ENCODE measurements at regions not wholly inside any gene's neighbourhood (a gene's known extent, or its start where the extent isn't known, plus 50 kb on each side); places are given as distances from the start of the nearest gene placed in this dataset.
"Not testable (repeated sequence)": the region's sequence is repeated elsewhere in the genome, so short reads cannot be mapped to it uniquely, and the experiment has no call there.

DNA sequence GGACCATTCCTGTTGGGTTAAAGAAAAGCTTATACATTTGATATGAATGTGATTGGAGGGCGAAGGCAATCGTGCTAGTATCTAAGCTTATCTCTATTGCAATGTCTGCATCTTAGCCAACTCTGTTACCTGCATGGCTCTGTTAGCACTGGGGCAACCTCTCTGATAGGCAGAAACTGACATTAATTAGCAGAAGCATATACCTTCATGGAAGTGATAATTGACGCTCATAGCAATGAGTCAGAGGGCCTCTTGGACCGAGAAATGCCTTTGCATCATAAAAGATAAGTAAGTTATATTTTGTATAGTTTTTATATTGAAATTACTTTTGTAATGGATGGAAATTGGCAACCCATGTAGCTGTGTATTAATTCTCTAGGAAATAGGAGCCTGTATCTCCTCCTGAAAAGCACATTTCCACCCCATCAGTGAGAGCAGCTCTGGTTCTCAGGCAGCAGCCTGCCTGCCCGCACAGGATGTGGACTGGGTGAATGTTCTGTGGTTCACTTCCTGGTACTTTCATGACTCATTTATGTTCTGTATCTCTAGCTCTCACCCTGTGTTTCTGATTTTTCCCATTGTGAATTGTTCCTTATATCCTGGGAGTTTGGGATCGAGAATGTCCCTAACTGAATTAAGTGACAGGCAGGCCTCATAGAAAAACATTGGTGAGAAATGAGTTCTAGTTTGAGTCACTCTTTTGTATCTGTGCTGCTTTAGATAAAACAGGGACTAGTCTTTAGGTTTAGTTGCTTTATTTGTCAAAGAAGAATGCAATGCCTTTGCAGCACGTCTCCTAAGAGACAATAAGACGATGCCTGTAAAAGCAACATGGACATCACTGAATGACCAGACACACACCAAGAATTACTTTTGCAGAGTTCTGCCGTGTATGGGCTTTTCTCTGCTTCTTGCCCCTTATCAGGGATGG is 344.9 kb downstream of the DCDC2C start:
- DNase-seq (ENCODE audit: low read depth) = peak; percentile 34

DNA sequence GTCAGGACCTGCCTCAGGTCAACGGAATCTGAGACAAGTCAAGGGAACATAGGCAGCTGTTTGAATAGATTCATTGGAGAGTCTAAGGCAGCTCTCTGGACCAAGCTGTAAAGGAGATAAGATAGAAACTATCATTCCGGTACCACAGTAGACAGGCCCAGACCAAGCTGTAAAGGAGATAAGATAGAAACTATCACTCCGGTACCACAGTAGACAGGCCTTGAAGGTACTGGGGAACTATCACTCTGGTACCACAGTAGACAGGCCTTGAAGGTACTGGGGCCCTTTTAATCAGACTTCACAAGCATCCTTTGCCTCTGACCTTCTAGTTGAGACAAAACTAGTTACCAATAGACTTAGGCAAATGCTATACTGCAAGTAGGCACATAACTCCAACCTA is 346.1 kb downstream of the DCDC2C start:
- no peak for DNase-seq (ENCODE audit: low read depth)

DNA sequence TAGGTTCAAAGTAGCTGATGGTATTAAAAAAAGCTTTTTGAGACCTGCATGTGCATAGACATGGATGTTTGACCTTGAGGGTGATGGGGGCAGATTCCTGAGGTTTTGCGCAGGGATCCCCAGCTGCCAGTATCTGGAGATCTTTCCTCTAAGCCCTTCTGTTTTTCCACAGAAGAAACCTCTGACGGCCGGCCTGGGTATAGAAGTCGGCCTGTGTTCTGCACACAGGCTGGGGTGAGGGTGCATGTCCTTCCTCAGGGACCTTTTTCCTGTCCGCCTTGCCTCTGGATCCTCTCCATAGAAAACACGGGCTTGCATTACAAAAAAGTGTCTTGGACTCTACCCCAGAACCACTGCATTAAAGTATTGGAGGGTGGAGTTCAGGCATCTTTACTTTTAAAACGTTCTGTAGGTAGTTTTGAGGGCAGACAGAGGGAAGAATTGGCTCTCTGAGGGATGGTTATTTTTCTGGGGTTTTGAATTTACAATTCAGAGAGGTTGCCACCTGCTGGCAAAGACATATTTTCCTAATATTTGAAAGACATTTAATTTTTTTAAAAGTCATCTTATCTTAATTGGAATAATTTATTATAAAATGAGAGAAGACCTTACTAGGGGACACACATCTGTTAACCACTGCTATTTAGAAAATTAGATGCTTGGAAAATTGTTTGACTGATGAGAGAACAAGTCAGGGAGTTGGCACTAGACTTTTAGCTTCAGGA is 350.6 kb downstream of the DCDC2C start:
- DNase-seq (ENCODE audit: low read depth) = no peak

DNA sequence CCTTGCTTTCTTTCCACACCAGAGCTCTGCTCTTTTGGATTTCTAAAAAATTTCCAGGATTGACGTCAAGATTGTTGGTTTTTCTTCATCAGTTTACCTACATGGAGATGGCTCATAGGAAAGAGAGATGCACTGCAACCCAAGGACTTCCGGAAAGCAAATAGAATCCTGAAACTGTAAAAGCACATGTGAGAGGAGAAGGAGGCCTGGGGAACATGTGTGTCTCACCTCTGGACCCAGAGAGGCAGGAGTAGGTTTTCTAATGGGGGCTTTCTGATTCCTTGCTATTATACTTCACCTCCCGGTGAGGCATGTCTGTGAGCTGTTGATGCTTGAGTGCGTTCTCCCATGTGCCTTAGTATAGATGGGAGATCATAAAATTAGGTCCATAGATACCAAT is 362.8 kb downstream of the DCDC2C start:
- DNase-seq (ENCODE audit: low read depth) = no peak

DNA sequence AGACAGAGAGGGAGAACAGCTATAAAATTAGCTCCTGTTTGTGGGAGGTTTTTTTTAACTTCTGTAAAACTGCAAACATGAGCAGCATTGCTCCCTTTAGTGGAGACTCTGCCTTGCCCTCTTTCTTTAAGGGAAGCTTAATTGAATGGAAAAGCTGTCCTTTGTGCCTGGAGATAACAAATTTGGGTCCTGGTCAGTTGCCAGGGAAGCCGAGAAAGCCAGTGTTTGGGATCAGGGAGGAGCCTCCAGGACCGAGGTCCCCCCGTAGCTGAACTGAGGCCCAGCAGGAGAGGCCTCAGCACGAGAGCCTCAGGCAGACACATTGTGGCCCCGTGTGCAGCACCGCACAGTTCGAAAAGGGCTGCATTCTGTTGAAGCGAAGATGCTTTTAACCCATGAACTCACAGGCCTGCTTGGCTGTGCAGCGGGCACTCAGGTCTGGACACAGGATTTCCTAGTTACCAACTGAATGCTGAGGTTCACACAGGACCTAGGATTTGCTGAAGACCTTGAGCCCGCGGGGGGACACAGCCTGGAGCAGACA is 369.7 kb downstream of the DCDC2C start:
- DNase-seq (ENCODE audit: low read depth) = no peak

DNA sequence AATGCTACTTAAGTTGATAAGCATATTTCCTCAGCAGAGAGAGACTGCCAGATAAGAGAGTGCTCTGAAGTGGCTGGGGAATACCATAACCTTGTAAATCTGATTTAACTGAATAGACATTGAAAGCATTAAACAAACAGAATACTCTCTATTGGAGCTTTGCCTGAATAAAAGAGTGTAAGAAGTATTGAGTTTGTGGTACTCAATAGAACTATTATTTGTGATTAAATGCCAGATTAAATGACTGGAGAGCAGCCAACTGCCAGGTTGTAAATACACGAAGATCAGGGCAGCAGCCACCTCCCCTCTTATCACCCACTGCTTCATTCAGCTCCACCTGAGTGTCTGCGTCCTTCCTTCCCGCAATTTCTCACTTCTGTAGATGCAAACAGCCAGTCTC is 373.6 kb downstream of the DCDC2C start:
- DNase-seq (ENCODE audit: low read depth) = no peak

DNA sequence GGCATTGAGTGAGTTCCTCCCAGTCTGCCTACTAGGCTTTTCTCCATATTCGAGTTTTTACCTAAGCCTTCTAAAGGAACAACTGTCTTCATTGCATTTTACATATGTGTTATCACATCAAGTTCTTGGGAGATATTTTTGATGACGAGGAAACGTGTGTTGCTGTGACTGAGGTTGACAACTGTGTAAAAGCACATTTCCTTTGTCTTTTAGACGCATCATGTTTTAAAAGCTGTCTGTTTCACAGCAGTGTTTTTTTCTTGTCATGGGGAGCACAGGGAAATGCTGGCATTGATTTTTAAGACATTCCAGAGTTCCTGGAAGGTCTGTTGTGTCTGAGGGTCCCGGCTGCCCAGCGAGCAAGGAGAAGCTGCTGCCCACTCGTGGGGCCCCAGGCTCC is 381.8 kb downstream of the DCDC2C start:
- DNase-seq (ENCODE audit: low read depth) = no peak

DNA sequence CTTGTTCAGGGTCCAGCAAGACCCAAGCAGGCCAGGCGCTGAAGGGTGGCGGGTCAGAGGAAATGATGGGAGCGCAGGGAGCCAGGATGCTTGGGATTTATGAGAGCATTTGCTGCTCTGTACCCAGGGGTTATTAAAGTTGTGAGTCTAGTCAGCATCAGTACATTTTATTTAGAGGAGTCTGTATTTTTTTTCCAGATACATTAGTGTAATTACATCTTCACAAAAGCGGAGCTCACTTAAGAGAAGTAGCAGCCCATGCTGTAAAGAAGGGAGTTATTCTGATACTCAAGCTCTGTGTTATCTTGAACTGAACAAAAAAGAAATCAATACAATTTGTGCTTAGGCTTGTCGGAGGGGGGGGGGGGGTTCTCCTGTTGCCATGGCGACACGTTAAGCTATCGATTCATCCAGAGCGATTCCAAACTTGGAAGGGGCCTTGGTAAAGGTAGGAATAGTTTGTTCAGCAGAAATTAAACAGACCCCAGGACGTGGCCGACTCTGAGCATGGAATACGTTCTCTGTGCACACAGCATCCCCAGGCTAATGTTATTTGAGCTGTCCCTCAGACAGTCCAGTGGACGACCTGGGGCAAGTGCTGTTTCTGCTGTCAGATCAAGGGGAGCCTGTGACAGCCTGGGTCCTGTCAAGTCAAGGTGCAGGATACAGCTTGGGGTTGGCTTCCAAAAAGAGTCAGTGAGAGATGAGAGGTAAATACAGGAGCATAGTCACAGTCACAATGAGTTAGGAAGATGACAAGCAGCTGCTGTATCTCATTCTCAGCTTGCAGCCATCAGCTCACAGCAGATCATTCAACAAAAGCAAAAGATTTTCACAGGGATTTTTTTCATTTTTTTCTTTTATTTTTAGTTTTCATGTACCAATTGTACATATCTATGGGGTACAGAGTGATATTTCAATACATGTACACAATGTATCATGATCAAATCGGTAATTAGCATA is 387.6 kb downstream of the DCDC2C start:
- no peak for DNase-seq (ENCODE audit: low read depth)

DNA sequence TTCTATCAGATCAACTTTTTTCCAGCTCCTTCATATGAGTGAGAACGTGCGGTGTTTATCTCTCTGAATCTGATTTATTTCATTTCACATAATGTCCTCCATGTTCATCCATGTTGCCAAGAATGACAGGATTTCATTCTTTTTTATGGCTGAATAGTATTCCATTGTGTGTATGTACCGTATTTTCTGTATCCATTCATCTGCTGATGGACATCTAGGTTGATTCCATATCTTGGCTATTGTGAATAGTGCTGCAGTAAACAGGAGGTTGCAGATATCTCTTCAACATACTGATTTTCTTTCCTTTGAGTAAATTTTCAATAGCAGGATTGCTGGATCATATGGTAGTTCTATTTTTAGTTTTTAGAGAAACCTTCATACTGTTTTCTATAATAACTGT is 388.5 kb downstream of the DCDC2C start:
- DNase-seq (ENCODE audit: low read depth) = no peak

DNA sequence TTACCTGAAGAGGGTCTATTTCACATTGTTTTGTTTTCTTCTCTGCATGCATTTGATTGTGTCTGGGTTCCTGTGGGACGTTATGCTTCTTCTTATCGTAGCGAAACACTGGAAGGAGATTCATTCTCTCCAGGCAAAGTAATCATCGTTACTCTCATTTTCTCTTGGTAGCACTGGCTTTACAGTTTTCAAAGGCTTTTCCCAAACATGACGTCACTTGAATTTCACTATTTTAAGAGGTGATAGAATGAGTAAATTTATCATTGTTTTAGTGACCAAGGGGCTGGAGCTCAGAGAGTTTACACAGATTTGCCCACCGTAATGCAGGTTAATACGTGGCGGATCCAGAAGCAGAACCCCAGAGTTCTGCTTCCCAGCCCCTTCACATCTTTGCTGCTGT is 391.4 kb downstream of the DCDC2C start:
- no peak for DNase-seq (ENCODE audit: low read depth)

DNA sequence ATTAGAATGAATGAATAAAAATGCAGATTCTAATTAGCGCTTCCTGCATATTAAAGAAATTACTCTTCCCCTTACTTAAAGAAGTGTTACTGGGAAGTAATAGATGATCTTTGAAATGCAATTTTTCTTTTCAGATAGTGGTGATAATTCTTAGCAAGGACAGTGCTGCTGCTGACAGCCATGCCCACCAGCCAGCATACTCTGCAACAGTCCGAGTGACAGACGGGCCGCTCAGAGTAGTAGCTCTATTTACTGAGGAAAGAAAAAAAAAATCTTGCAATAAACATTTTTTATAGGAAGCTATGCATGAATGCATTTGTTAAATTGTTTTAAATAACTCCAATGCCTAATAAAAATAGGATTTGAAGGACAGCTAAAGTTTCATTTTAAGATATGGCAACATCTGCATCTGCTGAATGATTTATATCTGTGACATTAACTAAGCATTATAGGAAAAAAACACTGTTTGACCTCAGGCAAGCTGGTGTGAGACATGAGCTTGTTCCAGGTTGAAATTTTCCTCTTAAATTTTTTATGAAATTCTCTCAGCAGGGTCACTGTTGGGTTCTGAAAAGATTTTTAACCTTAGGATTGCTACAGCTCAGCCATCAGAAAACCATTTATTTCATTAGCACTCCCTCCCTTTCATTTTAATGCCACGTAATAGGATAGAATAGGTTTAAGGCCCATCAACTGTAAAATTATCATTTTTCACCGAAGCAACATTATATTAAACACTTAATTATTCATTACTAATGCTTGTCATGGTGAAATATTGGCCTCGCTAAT is 393.8 kb downstream of the DCDC2C start:
- DNase-seq (ENCODE audit: low read depth) = no peak

DNA sequence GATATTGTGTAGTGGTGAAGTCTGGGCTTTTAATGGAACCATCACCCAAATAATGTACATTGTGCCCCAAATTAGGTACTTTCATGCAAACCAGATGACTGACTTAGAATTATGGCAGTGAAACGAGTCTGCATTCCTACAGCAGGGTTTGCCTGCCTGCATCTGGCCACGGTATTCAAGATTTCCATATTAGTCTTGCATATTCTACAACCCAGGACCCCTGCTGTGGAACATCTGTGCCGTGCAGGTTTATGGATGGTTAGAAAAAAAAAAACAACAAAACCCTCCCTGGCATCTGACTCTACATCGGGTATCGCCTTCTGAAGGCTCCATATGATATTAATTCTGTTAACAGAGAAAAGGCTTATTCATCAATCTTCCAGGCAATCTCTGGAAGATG is 394.8 kb downstream of the DCDC2C start:
- DNase-seq (ENCODE audit: low read depth) = no peak

DNA sequence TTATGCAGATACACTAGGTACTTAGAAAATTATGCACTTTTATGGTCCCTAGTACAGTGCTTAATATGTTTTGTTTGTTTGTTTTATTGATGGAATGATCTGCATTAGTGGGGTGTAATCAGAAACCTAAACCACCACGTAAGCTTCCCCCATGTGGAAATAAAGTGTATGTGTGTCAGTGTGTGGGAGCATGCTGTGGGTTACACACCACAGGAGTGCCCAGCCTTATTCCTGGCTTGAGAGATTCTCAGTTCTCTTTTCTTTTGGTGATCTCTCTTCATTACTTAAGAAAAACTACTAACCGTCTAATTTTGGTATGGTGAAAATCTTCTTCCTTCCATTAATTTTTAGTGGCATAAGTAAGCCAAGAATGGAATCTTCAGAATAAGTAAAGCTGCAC is 398.6 kb downstream of the DCDC2C start:
- no peak for DNase-seq (ENCODE audit: low read depth)

DNA sequence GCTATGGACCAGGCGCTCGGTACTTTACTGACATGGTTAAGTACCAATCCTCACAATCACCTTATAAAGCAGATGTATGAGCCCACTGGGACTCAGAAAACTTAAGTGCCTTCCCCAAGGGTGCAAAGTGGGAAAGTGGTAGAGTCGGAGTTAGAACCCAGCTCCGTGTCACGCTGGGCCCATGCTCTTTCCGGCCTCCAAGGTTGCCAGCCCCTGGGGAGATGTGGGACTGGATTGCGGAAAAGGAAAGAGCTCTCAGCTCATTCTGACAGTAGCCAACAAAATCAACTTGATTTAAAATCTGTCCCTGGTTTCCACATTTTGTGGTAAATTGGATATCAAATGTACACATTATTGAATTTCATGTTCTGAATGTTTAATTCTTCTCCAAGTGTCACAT is 403.8 kb downstream of the DCDC2C start:
- DNase-seq (ENCODE audit: low read depth) = no peak

DNA sequence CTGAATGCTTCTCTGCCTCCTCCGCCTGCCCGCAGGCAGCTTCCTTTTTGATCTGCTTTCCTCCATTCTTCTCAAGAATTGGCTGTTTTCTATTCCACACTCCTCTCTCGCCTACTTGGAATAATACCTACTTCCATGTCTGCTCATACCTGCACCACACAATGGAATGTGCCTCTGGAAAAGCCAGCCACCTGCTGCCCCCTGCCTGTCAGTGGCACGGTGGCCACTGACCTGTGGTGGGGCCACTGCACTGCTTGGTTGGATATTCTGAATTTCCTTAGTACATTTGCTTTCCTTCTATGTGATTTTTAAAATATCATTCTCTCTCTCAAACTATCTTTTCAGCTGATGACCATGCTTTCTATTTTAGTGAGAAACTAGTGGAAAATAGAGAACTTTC is 406.9 kb downstream of the DCDC2C start:
- no peak for DNase-seq (ENCODE audit: low read depth)

DNA sequence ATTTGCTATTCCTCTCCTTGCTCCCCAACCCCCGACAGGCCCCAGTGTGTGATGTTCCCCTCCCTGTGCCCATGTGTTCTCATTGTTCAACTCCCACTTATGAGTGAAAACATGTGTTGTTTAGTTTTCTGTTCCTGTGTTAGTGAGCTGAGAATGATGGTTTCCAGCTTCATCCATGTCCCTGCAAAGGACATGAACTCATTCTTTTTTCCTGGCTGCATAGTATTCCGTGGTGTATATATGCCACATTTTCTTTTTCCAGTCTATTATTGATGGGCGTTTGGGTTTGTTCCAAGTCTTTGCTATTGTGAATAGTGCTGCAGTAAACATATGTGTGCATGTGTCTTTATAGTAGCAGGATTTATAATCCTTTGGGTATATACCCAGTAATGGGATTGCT is 412.1 kb downstream of the DCDC2C start:
- not testable (repeated sequence) for DNase-seq (ENCODE audit: low read depth)

DNA sequence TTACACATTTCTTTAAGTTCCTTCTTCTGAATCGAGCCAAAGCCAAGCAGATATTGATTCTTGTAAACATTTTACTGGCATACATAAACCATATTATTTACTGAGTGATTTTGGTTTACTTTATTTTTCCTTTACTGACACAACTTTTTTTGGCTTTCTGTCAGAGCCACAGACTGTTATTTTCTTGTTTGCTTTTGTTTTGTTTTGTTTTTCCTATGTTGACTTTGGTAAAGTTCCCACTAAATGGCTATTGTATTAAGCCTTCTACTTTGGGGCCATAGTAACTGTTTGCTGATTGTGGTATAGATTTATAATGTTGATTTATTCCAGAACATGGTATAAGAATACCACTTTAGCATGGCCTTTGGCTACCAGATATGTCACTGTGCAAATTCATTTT is 419.4 kb downstream of the DCDC2C start:
- no peak for DNase-seq (ENCODE audit: low read depth)

DNA sequence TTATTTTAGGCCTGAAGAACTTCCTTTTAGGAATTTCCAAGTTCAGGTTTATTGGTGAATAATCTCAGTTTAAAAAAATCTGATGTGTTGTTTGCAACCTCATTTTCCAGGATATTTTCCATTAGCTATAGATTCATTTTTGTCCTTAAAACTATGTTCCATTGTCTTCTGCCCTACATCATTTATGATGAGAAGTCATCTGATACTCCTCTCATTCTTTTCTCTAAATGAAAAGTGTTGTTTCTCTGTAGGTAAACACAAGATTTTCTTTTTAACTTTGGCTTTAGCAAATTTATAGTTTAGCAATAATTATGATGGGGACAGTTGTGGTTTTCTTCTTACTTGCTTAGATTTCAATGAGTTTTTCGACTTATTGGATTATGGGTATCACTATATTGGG is 427.3 kb downstream of the DCDC2C start:
- DNase-seq (ENCODE audit: low read depth) = no peak

DNA sequence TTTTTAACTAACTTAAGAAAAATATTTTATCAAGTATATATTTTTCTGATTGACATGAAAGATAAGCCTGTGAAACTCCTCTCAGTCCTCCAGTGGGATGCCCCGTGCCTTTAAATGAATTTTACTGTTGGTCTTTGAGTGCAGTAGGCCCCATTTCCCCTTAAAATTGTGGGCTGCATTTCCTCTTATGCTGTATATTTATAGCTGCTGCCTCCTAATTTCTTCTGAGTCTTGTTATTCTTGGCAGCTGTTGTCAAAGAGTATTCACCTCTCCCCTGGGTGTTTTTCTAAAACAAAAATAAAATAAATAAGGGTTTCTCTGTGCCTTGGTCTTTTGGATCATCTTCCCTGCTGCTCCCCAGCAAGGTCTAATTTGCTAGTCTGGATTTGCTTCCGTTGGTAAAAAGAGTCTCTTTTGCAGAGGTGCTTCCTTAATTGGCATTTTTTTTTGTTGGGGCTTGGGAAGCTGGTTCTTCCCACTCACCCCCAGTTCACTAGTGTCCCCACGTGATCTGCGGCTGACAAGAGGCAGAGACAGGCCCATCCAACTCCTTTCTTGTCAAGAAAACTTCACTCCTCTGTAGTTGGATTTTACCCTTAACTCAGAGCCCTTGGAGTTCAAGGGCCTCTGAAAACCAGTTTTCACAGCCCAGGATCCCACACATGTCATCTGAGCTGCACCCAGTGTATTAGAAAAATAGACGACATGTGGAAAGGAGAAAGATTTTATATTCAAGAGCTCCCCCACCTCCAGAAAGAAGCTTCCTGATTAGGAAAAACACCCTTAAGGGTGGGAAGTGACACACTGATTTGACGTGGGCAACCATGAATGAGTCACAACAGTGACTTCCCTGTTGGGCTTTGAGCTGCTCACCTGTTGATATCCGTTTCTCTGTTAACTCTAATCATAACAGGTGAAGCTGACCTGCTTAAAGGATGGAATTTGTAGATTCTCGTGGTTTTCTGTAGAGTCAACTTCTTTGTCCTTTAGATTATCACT is 431.5 kb downstream of the DCDC2C start:
- DNase-seq (ENCODE audit: low read depth) = no peak

DNA sequence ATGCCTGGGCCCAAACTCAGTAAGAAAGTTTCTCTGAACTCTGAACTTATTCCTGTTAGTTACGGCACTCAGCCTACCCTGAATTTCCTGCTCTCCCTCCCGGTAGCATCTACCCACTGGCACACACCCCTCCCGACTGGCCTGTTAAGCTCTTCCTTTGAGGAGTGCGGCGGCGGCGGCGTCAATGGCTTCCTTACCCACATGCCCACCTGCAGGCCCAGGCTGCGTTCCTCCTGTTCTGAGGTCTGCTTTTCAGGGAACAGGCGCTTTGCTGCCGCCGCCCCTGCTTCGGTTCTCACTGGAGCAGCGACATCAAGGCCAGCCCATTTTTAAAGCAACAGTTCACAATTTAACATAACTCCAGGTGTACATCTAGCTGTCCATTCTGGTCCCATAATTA is 432.4 kb downstream of the DCDC2C start:
- DNase-seq (ENCODE audit: low read depth) = no peak
